ENCODE measurements at regions not wholly inside any gene's neighbourhood (a gene's known extent, or its start where the extent isn't known, plus 50 kb on each side); places are given as distances from the start of the nearest gene placed in this dataset.

- Histone ChIP-seq H3K36me3 (ENCODE audit: insufficient read depth, low read length) (no peaks in the 10 kb centered on the region), H3K79me2 (replicated peaks; ENCODE audit: insufficient read depth, low read length) (no peaks in the 10 kb centered on the region), H3K4me3 (ENCODE audit: low read length) (no peak overlapping the region), H3K27me3 (ENCODE audit: insufficient read depth, low read depth, low read length) (no peaks in the 10 kb centered on the region), H3K27ac (ENCODE audit: low read length) (no peak overlapping the region), H2AFZ (ENCODE audit: low read depth, low read length) (no peak overlapping the region), H3F3A (ENCODE audit: insufficient read depth, low read length, poor library complexity, severe bottlenecking) (no peaks in the 10 kb centered on the region), H3K9ac (ENCODE audit: low read length) (no peak overlapping the region), H4K20me1 (ENCODE audit: insufficient read depth) (no peaks in the 10 kb centered on the region), H3K9me2 (ENCODE audit: insufficient read depth, low read length) (no peaks in the 10 kb centered on the region), H3K4me2 (ENCODE audit: low read length) (no peak overlapping the region), H3K9me3 (ENCODE audit: low read length) (no peaks in the 10 kb centered on the region)
- TF ChIP-seq POLR2AphosphoS5 (IDR thresholded peaks at IDR 0.05) (no peak), CTCF (IDR thresholded peaks at IDR 0.05; ENCODE audit: poor library complexity, severe bottlenecking) (no peak), EP300 (conservative IDR thresholded peaks at IDR 0.05; ENCODE audit: poor library complexity, severe bottlenecking) (no peak), MXI1 (conservative IDR thresholded peaks at IDR 0.05; ENCODE audit: poor library complexity, severe bottlenecking) (no peak), SMC3 (conservative IDR thresholded peaks at IDR 0.05; ENCODE audit: poor library complexity) (no peak), EZH2 (IDR thresholded peaks at IDR 0.05; ENCODE audit: borderline replicate concordance, insufficient read depth, low read length, poor library complexity, severe bottlenecking) (no peak), TAF1 (IDR thresholded peaks at IDR 0.05; ENCODE audit: low read depth) (no peak), RAD21 (conservative IDR thresholded peaks at IDR 0.05) (no peak), REST (IDR thresholded peaks at IDR 0.05; ENCODE audit: borderline replicate concordance) (no peak)
These were observed 233.3 kb upstream of the CACNA2D1 start for GRCh38 chr7:82676777-82677463.

- no peaks in the 10 kb centered on the region for H3K9me2 ChIP-seq (ENCODE audit: insufficient read depth, low read length)
- no peaks in the 10 kb centered on the region for H3K9me3 ChIP-seq (ENCODE audit: low read length)
- no peak overlapping the region for H3K27ac ChIP-seq (ENCODE audit: low read length)
- no peaks in the 10 kb centered on the region for H3F3A ChIP-seq (ENCODE audit: insufficient read depth, low read length, poor library complexity, severe bottlenecking)
- no peaks in the 10 kb centered on the region for H3K36me3 ChIP-seq (ENCODE audit: insufficient read depth, low read length)
- no peak overlapping the region for H3K4me2 ChIP-seq (ENCODE audit: low read length)
- no peak for TF ChIP-seq EP300 (conservative IDR thresholded peaks at IDR 0.05; ENCODE audit: poor library complexity, severe bottlenecking)
- TF ChIP-seq CTCF (IDR thresholded peaks at IDR 0.05; ENCODE audit: poor library complexity, severe bottlenecking) = no peak
- no peak for TF ChIP-seq EZH2 (IDR thresholded peaks at IDR 0.05; ENCODE audit: borderline replicate concordance, insufficient read depth, low read length, poor library complexity, severe bottlenecking)
- no peak for TF ChIP-seq SMC3 (conservative IDR thresholded peaks at IDR 0.05; ENCODE audit: poor library complexity)
- TF ChIP-seq POLR2AphosphoS5 (IDR thresholded peaks at IDR 0.05) = no peak
- no peak for TF ChIP-seq RAD21 (conservative IDR thresholded peaks at IDR 0.05)
- no peak for TF ChIP-seq MXI1 (conservative IDR thresholded peaks at IDR 0.05; ENCODE audit: poor library complexity, severe bottlenecking)
- H3K9ac ChIP-seq (ENCODE audit: low read length) = no peak overlapping the region
- no peak overlapping the region for H3K4me3 ChIP-seq (ENCODE audit: low read length)
- H3K79me2 ChIP-seq (replicated peaks; ENCODE audit: insufficient read depth, low read length) = no peaks in the 10 kb centered on the region
- no peaks in the 10 kb centered on the region for H3K27me3 ChIP-seq (ENCODE audit: insufficient read depth, low read depth, low read length)
- H2AFZ ChIP-seq (ENCODE audit: low read depth, low read length) = no peak overlapping the region
- H4K20me1 ChIP-seq (ENCODE audit: insufficient read depth) = no peaks in the 10 kb centered on the region
These were observed 231.8 kb upstream of the CACNA2D1 start for GRCh38 chr7:82675396-82675795.

Measured in neural cell (in vitro differentiated cells).